ENCODE measurements at regions not wholly inside any gene's neighbourhood (a gene's known extent, or its start where the extent isn't known, plus 50 kb on each side); places are given as distances from the start of the nearest gene placed in this dataset.

DNA sequence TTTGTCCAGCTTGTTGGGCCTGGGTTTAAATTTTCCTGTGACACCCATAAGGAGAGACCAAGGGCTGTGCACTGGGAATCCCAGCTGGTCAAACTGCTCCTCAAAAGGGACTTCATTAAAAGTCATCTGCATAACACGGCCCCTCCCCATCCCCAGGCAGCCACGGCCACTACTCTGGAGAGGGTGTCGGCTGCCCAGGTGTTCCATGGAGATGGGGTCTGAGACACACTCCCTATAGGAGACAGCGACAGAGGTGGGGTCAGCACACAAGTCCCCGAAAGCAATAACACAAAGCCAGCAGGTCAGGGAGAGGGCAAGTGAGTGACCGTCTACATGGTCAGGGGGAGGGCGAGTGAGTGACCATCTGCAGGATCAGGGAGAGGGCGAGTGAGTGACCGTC lies 75.6 kb upstream of the BCL11B start:
- no peak for ATAC-seq
- peaks cover 0 to 5% of the 10 kb centered on the region in 2 donors for H3K4me1 Mint-ChIP-seq (ENCODE audit: low read depth in 2 of 2)
- H3K36me3 Mint-ChIP-seq, result no peaks in the 10 kb centered on the region
- DNase-seq (ENCODE audit: low spot score), result no peak
- no peak overlapping the region for H3K4me3 Mint-ChIP-seq
- peaks cover 6 to 7% of the 10 kb centered on the region in 2 donors for H3K27me3 Mint-ChIP-seq
- peak overlapping the region; percentile 57 for H3K27ac Mint-ChIP-seq
- no peaks in the 10 kb centered on the region for H3K9me3 Mint-ChIP-seq

DNA sequence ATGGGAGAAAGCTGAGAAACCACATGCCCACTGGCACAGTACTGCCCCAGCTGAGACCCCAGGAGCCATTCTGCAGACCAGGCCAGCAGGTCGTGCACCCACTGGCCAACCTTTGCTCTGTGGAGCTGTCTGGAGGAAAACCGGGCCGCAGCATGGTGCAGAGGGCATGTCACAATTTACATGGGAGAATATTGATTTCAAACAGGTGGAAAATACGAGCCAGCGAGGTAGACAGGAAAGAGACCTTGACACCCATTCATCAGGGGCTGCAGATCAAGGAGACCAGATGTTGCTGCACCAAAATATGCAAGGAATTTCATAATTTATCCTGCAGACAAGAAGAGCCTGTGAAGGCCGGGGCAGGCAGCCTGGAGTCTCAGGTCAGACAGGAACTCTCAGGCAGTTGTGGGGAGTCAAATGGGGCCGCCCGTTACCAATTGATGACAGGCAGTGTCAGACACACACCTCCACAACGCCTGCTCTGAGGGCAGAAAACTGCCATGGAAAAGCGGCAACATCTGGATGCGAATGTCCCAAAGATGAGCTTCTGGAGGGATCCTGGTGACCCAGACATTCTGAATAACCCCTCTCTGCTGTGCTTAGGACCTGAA lies 74.6 kb upstream of the BCL11B start:
- H3K27ac Mint-ChIP-seq, result no peak overlapping the region
- no peaks in the 10 kb centered on the region for H3K9me3 Mint-ChIP-seq
- H3K4me3 Mint-ChIP-seq, result no peak overlapping the region
- DNase-seq (ENCODE audit: low spot score), result no peak
- peaks cover 0 to 7% of the 10 kb centered on the region in 2 donors for H3K4me1 Mint-ChIP-seq (ENCODE audit: low read depth in 2 of 2)
- H3K36me3 Mint-ChIP-seq, result no peaks in the 10 kb centered on the region
- ATAC-seq, result no peak
- peaks cover 6 to 7% of the 10 kb centered on the region in 2 donors for H3K27me3 Mint-ChIP-seq

DNA sequence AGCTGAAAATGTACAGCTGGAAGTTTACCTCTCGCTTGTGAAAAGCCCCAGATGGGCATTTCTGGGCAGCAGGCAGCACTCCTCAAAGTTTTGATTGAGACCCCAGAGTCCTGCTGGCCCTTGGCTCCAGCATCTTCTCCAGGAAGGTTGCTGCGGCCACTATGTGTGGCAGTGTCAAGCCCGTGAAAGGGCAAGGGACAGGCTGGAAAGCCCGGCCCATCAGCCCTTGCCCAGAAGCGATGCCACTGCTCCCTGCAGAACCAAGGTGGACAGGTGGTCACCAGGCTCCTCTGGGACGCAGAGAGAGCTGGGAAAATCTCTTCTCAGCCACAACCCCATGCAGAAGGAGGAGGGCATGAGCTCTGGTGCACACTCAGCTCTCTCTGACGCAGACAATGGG lies 73.5 kb upstream of the BCL11B start:
- ATAC-seq, result no peak
- Mint-ChIP-seq H3K36me3 (no peaks in the 10 kb centered on the region), H3K4me3 (no peak overlapping the region), H3K27ac (no peak overlapping the region), H3K9me3 (no peaks in the 10 kb centered on the region), H3K4me1 (ENCODE audit: low read depth in 2 of 2) (peaks cover 0 to 7% of the 10 kb centered on the region in 2 donors), H3K27me3 (peaks cover 6 to 9% of the 10 kb centered on the region in 2 donors)
- no peak for DNase-seq (ENCODE audit: low spot score)

DNA sequence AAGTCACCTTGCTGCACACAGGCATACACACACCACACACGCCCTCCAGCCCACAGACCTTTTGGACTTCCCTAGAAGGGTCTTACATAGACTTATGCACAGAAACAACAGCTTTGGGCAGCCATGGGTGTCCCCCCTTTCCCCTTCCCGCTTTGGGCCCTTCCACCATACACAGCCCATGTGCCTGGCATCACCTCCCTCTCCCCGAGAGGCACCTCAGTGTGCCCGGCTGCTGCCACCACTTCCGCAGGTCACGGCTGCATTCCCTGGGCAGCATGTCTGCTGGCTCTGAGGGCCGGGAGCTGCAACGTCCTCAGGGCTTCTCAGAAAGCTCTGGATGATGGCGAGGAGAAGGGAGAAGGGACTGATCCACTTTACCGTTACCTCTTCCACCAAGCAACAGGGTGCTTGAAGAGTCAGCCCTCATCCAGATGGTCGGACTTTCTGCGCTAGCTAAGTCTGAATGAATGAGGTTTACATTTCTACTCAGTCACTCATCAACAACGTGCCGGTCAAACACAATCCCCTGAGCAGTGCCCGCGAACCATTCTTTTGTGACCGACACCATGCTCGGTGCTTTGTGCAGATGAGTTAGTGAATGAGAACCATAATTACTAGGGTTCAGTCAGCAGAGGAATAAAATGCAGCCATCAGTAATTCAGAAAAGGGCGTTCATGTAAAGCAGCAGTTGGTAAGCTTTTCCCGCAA lies 72.2 kb upstream of the BCL11B start:
- peaks cover 13 to 17% of the 10 kb centered on the region in 2 donors for H3K27me3 Mint-ChIP-seq
- no peak overlapping the region for H3K4me3 Mint-ChIP-seq
- H3K9me3 Mint-ChIP-seq, result no peaks in the 10 kb centered on the region
- no peaks in the 10 kb centered on the region for H3K36me3 Mint-ChIP-seq
- H3K4me1 Mint-ChIP-seq (ENCODE audit: low read depth in 2 of 2), result peaks cover 0 to 7% of the 10 kb centered on the region in 2 donors
- H3K27ac Mint-ChIP-seq, result no peak overlapping the region
- no peak for ATAC-seq
- no peak for DNase-seq (ENCODE audit: low spot score)

DNA sequence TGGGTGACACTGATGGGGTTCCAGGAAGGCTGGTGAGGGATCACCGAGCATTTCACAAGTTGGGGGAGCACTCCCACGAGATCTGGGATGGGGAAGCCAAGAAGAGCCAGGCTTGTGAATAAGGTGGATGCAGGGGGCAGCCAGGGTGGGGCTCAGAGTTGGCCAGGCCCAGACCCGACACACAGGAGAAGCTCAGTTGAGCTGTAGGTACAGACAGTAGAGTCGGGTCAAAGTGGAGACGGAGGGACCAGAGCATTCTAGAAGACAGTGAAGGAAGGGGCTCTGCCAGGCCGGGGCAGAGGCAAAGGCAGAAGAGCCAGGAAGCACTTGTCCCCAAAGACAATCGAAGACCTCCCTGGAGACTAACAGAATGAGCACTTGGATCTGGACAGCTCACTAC lies 70.9 kb upstream of the BCL11B start:
- Mint-ChIP-seq H3K4me3 (no peak overlapping the region), H3K9me3 (no peaks in the 10 kb centered on the region), H3K36me3 (no peaks in the 10 kb centered on the region), H3K27me3 (peaks cover 23 to 26% of the 10 kb centered on the region in 2 donors), H3K4me1 (ENCODE audit: low read depth in 2 of 2) (peaks cover 0 to 7% of the 10 kb centered on the region in 2 donors), H3K27ac (no peak overlapping the region)
- ATAC-seq (no peak), DNase-seq (ENCODE audit: low spot score) (no peak)

DNA sequence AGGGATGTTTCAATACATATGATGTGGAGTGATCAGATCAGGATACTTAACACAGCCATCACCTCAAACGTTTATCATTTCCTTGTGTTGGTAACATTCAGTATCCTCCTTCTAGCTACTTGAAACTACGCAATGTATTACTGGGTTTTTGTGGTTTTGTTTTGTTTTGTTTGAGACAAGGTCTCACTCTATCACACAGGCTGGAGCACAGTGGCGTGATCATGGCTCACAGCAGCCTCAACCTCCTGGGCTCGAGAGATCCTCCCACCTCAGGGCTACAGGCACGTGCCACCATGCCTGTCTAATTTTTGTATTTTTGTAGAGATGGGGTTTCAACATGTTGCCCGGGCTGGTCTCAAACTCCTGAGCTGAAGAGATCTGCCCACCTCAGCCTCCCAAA lies 70.2 kb upstream of the BCL11B start:
- Mint-ChIP-seq H3K27me3 (peaks cover 18 to 26% of the 10 kb centered on the region in 2 donors), H3K4me1 (ENCODE audit: low read depth in 2 of 2) (peaks cover 0 to 7% of the 10 kb centered on the region in 2 donors), H3K27ac (no peak overlapping the region), H3K4me3 (no peak overlapping the region), H3K36me3 (no peaks in the 10 kb centered on the region), H3K9me3 (no peaks in the 10 kb centered on the region)
- DNase-seq (ENCODE audit: low spot score) (no peak), ATAC-seq (peak in 1 of 2 donors; percentile 47)

DNA sequence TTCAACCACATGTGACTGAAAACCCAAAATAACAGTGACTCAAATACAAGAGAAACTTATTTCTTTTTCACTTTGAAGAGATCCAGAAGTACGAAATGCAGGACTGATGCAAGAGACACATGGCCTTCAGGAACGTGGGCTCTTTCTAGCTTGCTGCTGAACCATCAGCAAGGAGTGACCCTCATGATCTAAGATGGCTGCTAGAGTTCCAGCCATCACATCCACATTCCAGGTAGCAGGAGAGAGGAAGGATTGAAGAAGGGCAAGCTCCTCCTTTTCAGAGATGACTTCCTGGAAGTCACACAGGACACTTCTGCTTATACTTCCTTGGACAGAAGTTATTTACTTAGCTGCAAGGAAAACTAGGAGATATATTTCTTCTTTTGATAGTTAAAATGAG lies 67.6 kb upstream of the BCL11B start:
- ATAC-seq (no peak), DNase-seq (ENCODE audit: low spot score) (no peak)
- Mint-ChIP-seq H3K4me1 (ENCODE audit: low read depth in 2 of 2) (peaks cover 0 to 4% of the 10 kb centered on the region in 2 donors), H3K36me3 (no peaks in the 10 kb centered on the region), H3K4me3 (no peak overlapping the region), H3K9me3 (no peaks in the 10 kb centered on the region), H3K27me3 (peaks cover 18 to 21% of the 10 kb centered on the region in 2 donors), H3K27ac (peak overlapping the region in 1 of 2 donors; percentile 22)

DNA sequence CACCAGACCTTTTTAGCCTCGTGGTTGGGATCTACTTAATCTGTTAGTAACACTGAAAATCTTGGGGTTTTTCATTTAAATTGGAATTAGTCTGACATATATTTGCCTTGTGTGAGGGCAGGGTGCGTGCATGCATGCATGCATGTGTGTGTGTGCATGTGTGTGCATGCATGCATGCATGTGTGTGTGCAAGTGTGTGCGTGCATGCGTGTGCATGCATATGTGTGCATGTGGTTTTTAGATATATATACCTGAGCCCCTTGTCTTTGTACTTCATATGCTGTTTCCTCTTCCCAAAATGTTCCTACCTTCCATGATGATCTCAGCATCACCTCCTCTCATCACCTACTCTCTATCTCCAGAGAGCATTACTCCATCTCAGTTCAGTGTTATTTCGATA lies 66.3 kb upstream of the BCL11B start:
- H3K4me1 Mint-ChIP-seq (ENCODE audit: low read depth in 2 of 2), result peaks cover 0 to 4% of the 10 kb centered on the region in 2 donors
- H3K27me3 Mint-ChIP-seq, result peaks cover 18 to 21% of the 10 kb centered on the region in 2 donors
- no peaks in the 10 kb centered on the region for H3K9me3 Mint-ChIP-seq

DNA sequence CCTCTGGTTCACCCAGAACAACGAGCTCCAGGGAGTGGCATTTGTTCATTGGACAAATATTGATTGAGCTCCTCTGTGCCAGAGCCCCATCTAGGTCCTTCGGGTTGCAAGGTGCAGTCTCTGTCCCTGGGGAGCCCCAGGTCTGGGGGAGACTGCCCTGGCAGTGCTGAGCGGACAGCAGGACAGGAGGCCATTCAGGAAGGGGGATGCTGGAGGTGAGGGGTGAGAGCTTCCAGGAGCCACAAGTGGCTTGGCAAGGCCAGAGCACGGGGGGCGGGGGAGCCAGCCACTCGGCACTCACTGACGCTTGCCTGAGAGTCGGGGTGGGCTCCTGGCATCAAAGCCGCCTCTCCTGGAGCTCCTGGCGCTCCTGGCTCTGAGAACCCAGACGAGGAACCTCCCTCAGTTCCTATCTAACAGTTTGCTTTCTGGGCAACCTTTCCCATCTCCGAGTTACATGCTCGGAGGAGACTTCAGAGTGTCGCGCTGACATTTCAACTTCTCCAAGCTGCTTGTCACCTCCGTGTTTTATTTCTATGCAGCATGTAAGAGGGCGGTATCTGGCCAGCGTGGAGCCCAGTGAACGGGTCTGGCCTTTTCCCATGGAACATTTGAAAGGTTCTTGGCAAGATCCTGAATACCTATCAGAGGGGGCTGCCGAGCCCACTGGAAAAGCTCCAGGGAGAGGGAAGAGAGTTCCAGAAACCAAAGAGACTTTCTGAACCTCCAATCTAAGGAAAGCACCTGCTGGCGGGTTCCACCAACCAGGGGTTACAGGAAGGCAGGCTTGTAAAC lies 62.0 kb upstream of the BCL11B start:
- Mint-ChIP-seq H3K4me1 (ENCODE audit: low read depth in 2 of 2) (peaks cover 0 to 4% of the 10 kb centered on the region in 2 donors), H3K27ac (no peak overlapping the region), H3K27me3 (peaks cover 9 to 11% of the 10 kb centered on the region in 2 donors), H3K4me3 (no peak overlapping the region), H3K9me3 (no peaks in the 10 kb centered on the region), H3K36me3 (no peaks in the 10 kb centered on the region)
- no peak for DNase-seq (ENCODE audit: low spot score)
- no peak for ATAC-seq

More for the DNA sequence above, 66.3 kb upstream of the BCL11B start:
- no peak for ATAC-seq
- no peaks in the 10 kb centered on the region for H3K36me3 Mint-ChIP-seq
- no peak overlapping the region for H3K4me3 Mint-ChIP-seq
- DNase-seq (ENCODE audit: low spot score), result no peak
- no peak overlapping the region for H3K27ac Mint-ChIP-seq

DNA sequence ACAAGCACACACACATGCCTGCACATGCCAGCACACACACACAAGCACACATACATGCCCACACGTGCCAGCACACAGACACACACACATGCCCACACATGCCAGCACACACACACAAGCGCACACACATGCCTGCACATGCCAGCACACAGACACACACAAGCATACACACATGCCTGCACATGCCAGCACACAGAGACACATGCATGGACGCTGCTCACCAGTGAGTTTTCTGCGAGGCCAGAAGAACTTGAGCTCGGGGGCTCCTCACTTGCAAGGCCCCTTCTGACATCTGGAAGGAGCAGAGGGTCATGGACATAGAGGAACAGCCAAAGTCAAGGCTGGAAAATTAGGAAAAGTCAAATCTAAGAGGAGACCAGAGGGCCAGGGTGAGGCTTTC lies 61.2 kb upstream of the BCL11B start:
- H3K4me1 Mint-ChIP-seq (ENCODE audit: low read depth in 2 of 2), result peaks cover 0 to 5% of the 10 kb centered on the region in 2 donors
- no peaks in the 10 kb centered on the region for H3K36me3 Mint-ChIP-seq
- no peak for DNase-seq (ENCODE audit: low spot score)
- ATAC-seq, result no peak
- H3K27me3 Mint-ChIP-seq, result peaks cover 2 to 4% of the 10 kb centered on the region in 2 donors
- H3K4me3 Mint-ChIP-seq, result no peak overlapping the region
- no peak overlapping the region for H3K27ac Mint-ChIP-seq
- H3K9me3 Mint-ChIP-seq, result no peaks in the 10 kb centered on the region

DNA sequence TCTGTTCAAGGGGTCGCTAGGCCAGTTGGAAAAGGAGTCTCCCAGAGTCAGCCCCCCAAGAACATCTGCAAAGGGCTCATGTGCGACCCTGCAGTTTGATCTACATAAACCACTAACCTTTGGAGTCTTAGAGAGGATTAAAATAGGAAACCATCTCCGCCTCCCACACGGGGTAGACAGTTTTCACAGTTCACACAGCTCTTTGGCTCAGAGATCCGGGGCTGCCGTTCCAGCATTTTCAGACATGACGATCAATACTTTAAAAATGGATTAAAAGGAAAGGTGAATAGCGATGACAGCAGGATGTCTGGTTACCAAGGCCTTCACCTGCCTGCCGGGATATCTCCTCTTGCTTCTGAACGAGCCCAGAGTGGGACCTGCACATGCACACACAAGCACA lies 59.8 kb upstream of the BCL11B start:
- no peaks in the 10 kb centered on the region for H3K9me3 Mint-ChIP-seq
- ATAC-seq, result no peak

DNA sequence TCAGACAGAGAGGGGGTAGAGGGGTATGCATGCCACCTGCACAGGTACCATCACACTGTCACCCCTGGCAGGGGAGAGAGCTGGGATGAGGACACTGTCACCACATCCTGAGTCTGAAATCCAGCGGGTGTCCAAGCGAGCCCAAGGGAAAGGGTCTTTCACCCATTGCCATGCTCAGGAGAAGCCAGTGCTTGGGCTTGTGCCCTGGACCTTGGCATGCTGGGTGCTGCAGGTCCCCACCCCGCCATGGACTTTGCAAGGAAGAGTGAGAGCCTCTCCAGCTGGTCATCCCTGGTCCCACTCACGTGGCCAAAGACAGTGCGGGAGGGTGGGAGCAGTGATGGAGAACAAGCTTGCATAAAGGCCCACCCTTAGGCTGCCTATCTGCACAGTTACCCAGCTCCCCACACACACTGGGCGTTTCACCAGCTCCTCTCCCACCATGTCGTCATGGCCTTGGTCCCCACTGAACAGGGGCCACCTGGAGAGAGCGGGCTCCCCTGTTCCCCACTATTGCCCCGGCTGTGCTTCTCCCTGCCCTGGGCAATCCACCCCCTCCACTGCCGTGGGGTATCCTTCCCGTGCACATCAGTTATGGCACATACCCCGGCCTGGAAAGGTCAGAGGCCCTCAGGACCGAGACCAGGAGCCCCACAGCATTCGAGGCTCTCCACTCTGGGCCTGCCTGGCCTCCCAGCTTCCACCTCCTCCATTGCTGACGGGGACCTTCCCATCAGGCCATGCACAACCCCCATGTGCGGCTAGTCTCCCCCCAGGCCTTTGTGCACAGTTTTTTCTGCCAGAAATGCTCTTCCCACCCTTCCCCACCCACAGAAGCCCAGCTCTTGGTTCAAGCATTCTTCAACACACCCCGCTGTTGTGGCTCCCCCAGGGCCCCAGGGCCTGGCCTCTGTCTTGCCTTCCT lies 58.6 kb upstream of the BCL11B start:
- Mint-ChIP-seq H3K9me3 (no peaks in the 10 kb centered on the region), H3K27ac (no peak overlapping the region), H3K4me1 (ENCODE audit: low read depth in 2 of 2) (peaks cover 11 to 13% of the 10 kb centered on the region in 2 donors), H3K27me3 (peaks cover 0 to 2% of the 10 kb centered on the region in 2 donors), H3K4me3 (no peak overlapping the region), H3K36me3 (no peaks in the 10 kb centered on the region)
- DNase-seq (ENCODE audit: low spot score) (no peak), ATAC-seq (no peak)

More for the DNA sequence above, 59.8 kb upstream of the BCL11B start:
- Mint-ChIP-seq H3K36me3 (no peaks in the 10 kb centered on the region), H3K27ac (no peak overlapping the region), H3K4me1 (ENCODE audit: low read depth in 2 of 2) (peaks cover 5 to 6% of the 10 kb centered on the region in 2 donors), H3K4me3 (no peak overlapping the region), H3K27me3 (peaks cover 0 to 2% of the 10 kb centered on the region in 2 donors)
- no peak for DNase-seq (ENCODE audit: low spot score)

DNA sequence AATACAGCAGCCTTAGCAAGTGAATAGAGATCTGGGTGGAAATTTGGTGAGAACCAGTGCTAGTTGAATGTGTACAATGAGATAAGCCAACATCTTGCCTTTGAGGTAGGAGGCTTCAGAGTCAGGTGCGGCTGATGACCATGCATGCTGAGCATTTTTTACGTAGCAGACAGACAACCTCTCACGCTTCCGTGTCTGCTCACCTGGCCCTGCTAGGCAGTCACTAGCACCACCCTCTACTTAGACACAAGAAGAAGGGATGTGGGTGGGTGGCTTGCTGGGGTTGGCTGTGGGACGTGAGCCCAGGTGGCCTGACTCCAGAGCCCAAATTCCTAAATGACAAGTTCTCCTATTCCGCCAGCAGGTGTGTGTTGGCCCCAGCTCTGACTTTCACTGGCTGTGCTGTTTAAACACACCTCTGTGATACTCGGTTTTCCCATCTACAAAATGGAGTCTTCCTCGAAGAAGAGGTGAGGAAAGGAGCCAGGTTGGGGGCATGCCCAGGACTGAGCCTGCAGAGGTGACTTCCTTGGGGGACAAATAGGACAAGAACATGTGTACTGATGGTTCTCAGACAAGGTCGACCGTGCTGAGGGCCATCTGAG lies 57.8 kb upstream of the BCL11B start:
- H3K27me3 Mint-ChIP-seq, result no peaks in the 10 kb centered on the region
- no peak overlapping the region for H3K27ac Mint-ChIP-seq
- no peak for DNase-seq (ENCODE audit: low spot score)
- H3K4me1 Mint-ChIP-seq (ENCODE audit: low read depth in 2 of 2), result peaks cover 11 to 13% of the 10 kb centered on the region in 2 donors
- no peak overlapping the region for H3K4me3 Mint-ChIP-seq
- ATAC-seq, result no peak
- H3K36me3 Mint-ChIP-seq, result no peaks in the 10 kb centered on the region
- H3K9me3 Mint-ChIP-seq, result no peaks in the 10 kb centered on the region
